ENCODE measurements at regions not wholly inside any gene's neighbourhood (a gene's known extent, or its start where the extent isn't known, plus 50 kb on each side); places are given as distances from the start of the nearest gene placed in this dataset.
A peak's percentile ranks its signal among the peaks of the same experiment; 100 is the strongest.
"Not testable (repeated sequence)": the region's sequence is repeated elsewhere in the genome, so short reads cannot be mapped to it uniquely, and the experiment has no call there.

- DNase-seq: peak; percentile 38
Observed at GRCh38 chr6:135555550-135555949, 58.0 kb upstream of the AHI1 start.

GRCh38 chr6:135557582-135557981, 60.0 kb upstream of the AHI1 start:
- no peak for DNase-seq

- DNase-seq: not testable (repeated sequence)
Observed at GRCh38 chr6:135565605-135566004, 68.1 kb upstream of the AHI1 start.

- DNase-seq: no peak
Observed at GRCh38 chr6:135566311-135567068, 69.0 kb upstream of the AHI1 start.

- DNase-seq: no peak
Observed at GRCh38 chr6:135567375-135568083, 70.0 kb upstream of the AHI1 start.

- DNase-seq: peak; percentile 88
Observed at GRCh38 chr6:135568379-135568778, 70.8 kb upstream of the AHI1 start.

- no peak for DNase-seq
Observed at GRCh38 chr6:135572051-135572450, 74.5 kb upstream of the AHI1 start.

GRCh38 chr6:135575629-135576028, 78.1 kb upstream of the AHI1 start:
- DNase-seq: no peak

GRCh38 chr6:135576055-135576454, 78.5 kb upstream of the AHI1 start:
- DNase-seq: no peak

- DNase-seq: no peak
Observed at GRCh38 chr6:135577059-135577538, 79.6 kb upstream of the AHI1 start.

GRCh38 chr6:135578976-135579375, 81.4 kb upstream of the AHI1 start:
- DNase-seq: no peak

- no peak for DNase-seq
Observed at GRCh38 chr6:135581211-135581610, 83.7 kb upstream of the AHI1 start.

GRCh38 chr6:135583256-135583761, 85.8 kb upstream of the AHI1 start:
- no peak for DNase-seq

- no peak for DNase-seq
Observed at GRCh38 chr6:135586388-135586787, 88.8 kb upstream of the AHI1 start.

- no peak for DNase-seq
Observed at GRCh38 chr6:135586844-135587243, 89.3 kb upstream of the AHI1 start.

GRCh38 chr6:135592276-135592675, 94.7 kb upstream of the AHI1 start:
- no peak for DNase-seq

- no peak for DNase-seq
Observed at GRCh38 chr6:135594000-135594399, 96.5 kb upstream of the AHI1 start.

- DNase-seq: peak; percentile 7
Observed at GRCh38 chr6:135600086-135600702, 102.7 kb upstream of the AHI1 start.

- no peak for DNase-seq
Observed at GRCh38 chr6:135600931-135601330, 103.4 kb upstream of the AHI1 start.

GRCh38 chr6:135601857-135602256, 104.3 kb upstream of the AHI1 start:
- no peak for DNase-seq

- no peak for DNase-seq
Observed at GRCh38 chr6:135603249-135603648, 105.7 kb upstream of the AHI1 start.

- DNase-seq: no peak
Observed at GRCh38 chr6:135604035-135604860, 106.7 kb upstream of the AHI1 start.

Data from dermis blood vessel endothelial cell (primary cell).